ENCODE measurements at regions not wholly inside any gene's neighbourhood (a gene's known extent, or its start where the extent isn't known, plus 50 kb on each side); places are given as distances from the start of the nearest gene placed in this dataset.

DNA sequence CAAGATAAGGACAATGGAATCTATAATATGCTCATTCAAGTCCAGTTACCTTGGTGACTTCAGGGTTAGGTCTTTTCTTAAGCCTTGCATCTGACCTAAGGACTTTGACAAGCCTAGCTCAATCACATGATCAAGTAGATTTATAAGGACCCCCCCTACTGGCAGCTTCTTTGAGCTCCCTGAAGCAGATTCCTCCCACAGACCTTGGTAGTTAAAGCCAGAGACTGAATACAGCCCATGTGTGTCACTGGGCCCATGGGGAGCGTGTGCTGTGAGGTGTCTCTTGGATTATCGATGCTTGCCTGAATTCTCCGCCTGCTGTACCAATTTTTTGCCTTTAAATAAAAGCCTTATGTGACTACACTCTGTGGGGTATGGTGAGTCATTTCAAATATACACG, 372.7 kb upstream of the RGS17 start:
- Histone ChIP-seq H3K27ac (ENCODE audit: low read length) (no peak overlapping the region), H3K4me3 (ENCODE audit: low read length) (no peak overlapping the region), H3K9me2 (ENCODE audit: insufficient read depth, low read length) (no peaks in the 10 kb centered on the region), H4K20me1 (ENCODE audit: insufficient read depth) (no peaks in the 10 kb centered on the region), H3K79me2 (replicated peaks; ENCODE audit: insufficient read depth, low read length) (no peaks in the 10 kb centered on the region), H3K27me3 (ENCODE audit: insufficient read depth, low read depth, low read length) (no peaks in the 10 kb centered on the region), H3K9me3 (ENCODE audit: low read length) (no peaks in the 10 kb centered on the region), H2AFZ (ENCODE audit: low read depth, low read length) (no peak overlapping the region), H3F3A (ENCODE audit: insufficient read depth, low read length, poor library complexity, severe bottlenecking) (no peaks in the 10 kb centered on the region), H3K9ac (ENCODE audit: low read length) (no peak overlapping the region), H3K36me3 (ENCODE audit: insufficient read depth, low read length) (no peaks in the 10 kb centered on the region), H3K4me2 (ENCODE audit: low read length) (no peak overlapping the region)
- TF ChIP-seq EZH2 (IDR thresholded peaks at IDR 0.05; ENCODE audit: borderline replicate concordance, insufficient read depth, low read length, poor library complexity, severe bottlenecking) = no peak
- no peak for TF ChIP-seq MXI1 (conservative IDR thresholded peaks at IDR 0.05; ENCODE audit: poor library complexity, severe bottlenecking)
- no peak for TF ChIP-seq TAF1 (IDR thresholded peaks at IDR 0.05; ENCODE audit: low read depth)
- no peak for TF ChIP-seq RAD21 (conservative IDR thresholded peaks at IDR 0.05)
- no peak for TF ChIP-seq SMC3 (conservative IDR thresholded peaks at IDR 0.05; ENCODE audit: poor library complexity)
- TF ChIP-seq, protein P1, sequence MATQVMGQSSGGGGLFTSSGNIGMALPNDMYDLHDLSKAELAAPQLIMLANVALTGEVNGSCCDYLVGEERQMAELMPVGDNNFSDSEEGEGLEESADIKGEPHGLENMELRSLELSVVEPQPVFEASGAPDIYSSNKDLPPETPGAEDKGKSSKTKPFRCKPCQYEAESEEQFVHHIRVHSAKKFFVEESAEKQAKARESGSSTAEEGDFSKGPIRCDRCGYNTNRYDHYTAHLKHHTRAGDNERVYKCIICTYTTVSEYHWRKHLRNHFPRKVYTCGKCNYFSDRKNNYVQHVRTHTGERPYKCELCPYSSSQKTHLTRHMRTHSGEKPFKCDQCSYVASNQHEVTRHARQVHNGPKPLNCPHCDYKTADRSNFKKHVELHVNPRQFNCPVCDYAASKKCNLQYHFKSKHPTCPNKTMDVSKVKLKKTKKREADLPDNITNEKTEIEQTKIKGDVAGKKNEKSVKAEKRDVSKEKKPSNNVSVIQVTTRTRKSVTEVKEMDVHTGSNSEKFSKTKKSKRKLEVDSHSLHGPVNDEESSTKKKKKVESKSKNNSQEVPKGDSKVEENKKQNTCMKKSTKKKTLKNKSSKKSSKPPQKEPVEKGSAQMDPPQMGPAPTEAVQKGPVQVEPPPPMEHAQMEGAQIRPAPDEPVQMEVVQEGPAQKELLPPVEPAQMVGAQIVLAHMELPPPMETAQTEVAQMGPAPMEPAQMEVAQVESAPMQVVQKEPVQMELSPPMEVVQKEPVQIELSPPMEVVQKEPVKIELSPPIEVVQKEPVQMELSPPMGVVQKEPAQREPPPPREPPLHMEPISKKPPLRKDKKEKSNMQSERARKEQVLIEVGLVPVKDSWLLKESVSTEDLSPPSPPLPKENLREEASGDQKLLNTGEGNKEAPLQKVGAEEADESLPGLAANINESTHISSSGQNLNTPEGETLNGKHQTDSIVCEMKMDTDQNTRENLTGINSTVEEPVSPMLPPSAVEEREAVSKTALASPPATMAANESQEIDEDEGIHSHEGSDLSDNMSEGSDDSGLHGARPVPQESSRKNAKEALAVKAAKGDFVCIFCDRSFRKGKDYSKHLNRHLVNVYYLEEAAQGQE (IDR thresholded peaks at IDR 0.05; ENCODE audit: borderline replicate concordance) = no peak
- TF ChIP-seq POLR2AphosphoS5 (IDR thresholded peaks at IDR 0.05) = no peak
- TF ChIP-seq, protein P2, sequence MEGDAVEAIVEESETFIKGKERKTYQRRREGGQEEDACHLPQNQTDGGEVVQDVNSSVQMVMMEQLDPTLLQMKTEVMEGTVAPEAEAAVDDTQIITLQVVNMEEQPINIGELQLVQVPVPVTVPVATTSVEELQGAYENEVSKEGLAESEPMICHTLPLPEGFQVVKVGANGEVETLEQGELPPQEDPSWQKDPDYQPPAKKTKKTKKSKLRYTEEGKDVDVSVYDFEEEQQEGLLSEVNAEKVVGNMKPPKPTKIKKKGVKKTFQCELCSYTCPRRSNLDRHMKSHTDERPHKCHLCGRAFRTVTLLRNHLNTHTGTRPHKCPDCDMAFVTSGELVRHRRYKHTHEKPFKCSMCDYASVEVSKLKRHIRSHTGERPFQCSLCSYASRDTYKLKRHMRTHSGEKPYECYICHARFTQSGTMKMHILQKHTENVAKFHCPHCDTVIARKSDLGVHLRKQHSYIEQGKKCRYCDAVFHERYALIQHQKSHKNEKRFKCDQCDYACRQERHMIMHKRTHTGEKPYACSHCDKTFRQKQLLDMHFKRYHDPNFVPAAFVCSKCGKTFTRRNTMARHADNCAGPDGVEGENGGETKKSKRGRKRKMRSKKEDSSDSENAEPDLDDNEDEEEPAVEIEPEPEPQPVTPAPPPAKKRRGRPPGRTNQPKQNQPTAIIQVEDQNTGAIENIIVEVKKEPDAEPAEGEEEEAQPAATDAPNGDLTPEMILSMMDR (IDR thresholded peaks at IDR 0.05; ENCODE audit: poor library complexity, severe bottlenecking) = no peak
- no peak for TF ChIP-seq EP300 (conservative IDR thresholded peaks at IDR 0.05; ENCODE audit: poor library complexity, severe bottlenecking)

DNA sequence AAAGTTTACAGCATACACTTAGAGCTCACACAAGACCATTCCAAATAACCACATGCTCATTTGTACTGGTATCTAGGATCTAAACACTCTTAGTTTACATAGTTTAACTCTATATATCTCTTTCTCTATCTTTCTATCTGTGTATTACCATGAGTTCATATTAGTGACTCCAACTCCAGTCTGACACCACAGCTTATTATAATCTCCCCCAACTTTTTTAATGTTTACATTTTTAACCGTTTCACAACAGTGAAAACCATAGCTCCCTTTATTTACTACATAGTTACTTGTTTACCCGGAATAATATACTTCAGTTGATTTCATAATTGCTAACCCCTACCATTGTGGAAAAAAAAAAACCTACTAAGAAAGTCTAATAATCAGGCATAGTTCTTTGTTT, 362.4 kb upstream of the RGS17 start:
- no peaks in the 10 kb centered on the region for H3K27me3 ChIP-seq (ENCODE audit: insufficient read depth, low read depth, low read length)

More for the DNA sequence above, 362.4 kb upstream of the RGS17 start:
- H3K9me3 ChIP-seq (ENCODE audit: low read length) = peaks cover 2% of the 10 kb centered on the region
- no peaks in the 10 kb centered on the region for H3K36me3 ChIP-seq (ENCODE audit: insufficient read depth, low read length)
- H3K4me3 ChIP-seq (ENCODE audit: low read length) = no peak overlapping the region
- H3K27ac ChIP-seq (ENCODE audit: low read length) = no peak overlapping the region
- H4K20me1 ChIP-seq (ENCODE audit: insufficient read depth) = no peaks in the 10 kb centered on the region
- TF ChIP-seq, protein P1 (IDR thresholded peaks at IDR 0.05; ENCODE audit: borderline replicate concordance) = no peak
- TF ChIP-seq MXI1 (conservative IDR thresholded peaks at IDR 0.05; ENCODE audit: poor library complexity, severe bottlenecking) = no peak
- H3K9ac ChIP-seq (ENCODE audit: low read length) = no peak overlapping the region
- H3K9me2 ChIP-seq (ENCODE audit: insufficient read depth, low read length) = no peaks in the 10 kb centered on the region
- H3K4me2 ChIP-seq (ENCODE audit: low read length) = no peak overlapping the region
- no peak overlapping the region for H2AFZ ChIP-seq (ENCODE audit: low read depth, low read length)
- H3K79me2 ChIP-seq (replicated peaks; ENCODE audit: insufficient read depth, low read length) = no peaks in the 10 kb centered on the region
- no peaks in the 10 kb centered on the region for H3F3A ChIP-seq (ENCODE audit: insufficient read depth, low read length, poor library complexity, severe bottlenecking)

All from neural cell (in vitro differentiated cells).